ENCODE measurements at regions not wholly inside any gene's neighbourhood (a gene's known extent, or its start where the extent isn't known, plus 50 kb on each side); places are given as distances from the start of the nearest gene placed in this dataset.

DNA sequence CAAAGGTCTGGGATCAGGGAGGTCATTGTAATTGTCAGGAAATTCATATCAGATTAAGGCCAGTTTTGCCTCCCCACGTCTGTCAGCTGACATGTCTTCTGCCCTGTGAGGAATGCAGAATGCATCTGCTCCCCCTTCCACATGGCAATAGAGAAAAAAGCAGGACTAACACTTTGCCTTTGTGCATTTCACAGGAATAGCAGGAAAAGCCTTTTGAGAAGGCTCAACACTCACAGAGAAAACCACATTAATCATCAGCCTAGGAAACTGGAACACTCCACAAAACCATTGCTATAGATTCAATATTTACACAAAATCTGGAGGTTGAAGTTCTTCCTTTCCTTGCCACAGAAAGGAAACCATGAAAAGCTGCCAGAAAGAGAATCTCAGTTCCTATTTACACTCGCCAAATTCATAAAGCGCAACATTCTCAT lies 165.2 kb upstream of the HES1 start:
- DNase-seq = peak in 2 of 4 experiments; percentile 51 to 60

DNA sequence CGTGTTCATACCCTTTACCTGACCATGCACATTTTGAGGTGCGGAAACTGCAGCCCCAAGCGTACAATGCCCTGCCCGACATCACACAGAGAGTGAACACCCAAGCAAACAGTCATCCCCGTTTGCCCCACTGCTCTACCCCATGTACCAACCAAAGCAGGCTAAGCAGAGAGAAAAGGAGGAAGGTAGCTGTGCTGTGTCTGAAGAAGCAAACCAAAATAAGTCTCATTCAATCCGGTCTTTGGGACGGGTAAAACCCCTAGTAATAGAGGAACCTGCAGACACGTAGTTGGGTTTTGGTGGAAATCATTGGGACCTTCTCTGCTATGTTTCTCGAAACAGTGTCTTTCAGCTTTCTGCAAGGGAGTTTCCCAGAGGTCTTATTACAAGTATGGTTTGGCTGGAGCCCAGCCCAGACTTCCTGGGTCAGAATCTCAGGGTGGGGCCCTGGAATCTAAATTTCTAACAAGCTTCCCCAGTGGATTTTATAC lies 164.6 kb upstream of the HES1 start:
- peak; percentile 53 to 85 (median 68) for DNase-seq

DNA sequence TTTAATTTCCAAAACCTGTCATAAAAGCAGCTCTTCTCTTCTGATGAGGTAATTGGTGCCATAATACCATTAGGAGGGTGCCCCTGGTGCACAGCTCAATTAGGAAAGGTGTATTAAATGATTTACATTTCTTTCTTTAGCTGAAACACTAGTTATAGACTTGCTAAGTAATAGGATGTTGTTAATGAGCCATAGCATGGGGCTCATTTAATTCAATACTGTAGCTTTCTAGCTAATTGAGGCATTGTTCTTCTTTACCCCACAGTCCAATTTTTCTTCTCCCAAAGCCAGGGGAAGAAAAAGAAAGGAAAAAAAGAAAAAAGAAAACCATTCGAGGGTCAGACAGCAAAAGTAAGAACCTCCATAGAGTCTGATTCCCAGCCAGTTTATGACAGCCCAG lies 164.0 kb upstream of the HES1 start:
- no peak for DNase-seq

DNA sequence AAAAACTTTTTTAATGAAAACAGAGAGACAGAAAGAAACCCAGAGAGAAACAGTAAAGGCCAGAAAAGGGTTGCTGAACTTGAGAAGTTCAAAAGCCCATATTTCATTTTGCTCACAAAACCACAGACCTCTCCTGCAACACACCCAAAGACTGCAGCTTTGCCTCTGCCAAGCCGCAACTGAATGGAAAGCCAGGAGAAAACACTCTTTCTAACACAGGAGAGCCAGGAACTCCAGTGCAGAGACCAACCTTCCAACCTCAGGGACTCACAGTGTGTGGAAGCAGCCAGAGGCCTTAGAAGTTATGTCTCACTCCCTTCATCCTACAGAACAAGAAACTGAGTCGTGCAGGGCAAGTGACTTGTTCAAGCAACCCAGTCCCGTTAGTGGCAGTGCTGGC lies 163.1 kb upstream of the HES1 start:
- no peak for DNase-seq

DNA sequence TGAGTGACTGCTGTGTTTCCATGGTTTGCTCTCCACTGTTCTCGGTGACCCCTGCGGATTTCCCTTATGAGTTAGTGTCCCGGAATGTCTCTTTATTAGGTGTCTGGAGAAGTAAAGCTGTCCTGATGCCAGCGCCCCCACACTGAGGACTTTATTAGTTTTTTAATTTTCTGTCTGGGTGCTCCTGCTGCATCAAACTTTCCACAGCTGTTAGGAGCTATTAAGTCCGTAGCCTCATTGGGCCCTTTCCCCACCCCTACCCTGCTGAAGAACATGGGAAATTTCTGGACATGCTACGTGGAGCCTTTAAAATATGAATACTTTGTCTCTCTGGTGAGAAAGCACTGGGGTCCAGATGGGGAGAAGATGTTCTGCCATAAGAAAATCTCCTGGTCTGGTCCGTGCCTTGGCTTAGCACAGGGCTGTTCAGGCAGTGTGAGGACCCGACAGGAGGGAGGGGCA lies 161.7 kb upstream of the HES1 start:
- no peak for DNase-seq

DNA sequence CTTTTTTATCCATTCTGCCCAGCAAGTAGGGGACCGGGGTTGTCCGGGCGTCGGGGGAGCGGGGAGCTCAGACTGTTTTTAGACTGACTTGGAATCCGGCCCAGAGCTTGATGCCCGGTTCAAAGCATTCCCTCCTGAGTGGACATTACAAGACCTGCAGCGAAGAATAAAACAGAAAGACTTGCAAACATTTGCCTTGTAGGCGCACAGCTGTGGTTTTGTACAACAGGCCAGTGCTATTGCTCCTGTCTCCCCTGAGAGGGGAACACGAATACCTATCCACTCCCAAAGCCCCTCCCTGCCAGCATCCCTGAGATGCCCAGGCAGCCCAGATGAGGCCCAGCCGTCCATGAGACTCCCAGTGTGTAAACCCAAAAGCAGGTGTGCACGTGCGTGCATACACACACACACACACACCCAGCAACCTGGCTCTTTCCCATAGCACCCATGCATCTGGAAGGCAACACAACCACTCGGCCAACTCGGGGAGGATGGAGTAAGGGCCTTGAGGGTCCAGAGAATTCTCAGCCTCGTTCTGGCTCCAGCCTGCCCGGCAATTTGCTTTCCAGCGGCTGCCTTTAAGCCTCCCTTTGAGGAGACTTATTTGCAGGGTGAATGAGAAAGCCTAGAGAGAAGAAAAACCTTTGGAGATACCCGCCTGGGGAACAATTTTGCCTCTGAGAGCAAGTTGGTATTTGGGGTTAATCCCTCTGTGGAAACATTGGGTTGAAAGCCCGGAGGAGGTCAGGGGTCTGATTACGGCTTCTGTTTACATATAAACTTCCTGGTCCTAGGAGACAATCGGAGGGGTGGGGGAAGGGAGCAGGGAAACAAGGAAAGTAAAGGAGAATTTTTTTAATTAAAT lies 161.0 kb upstream of the HES1 start:
- no peak for DNase-seq

DNA sequence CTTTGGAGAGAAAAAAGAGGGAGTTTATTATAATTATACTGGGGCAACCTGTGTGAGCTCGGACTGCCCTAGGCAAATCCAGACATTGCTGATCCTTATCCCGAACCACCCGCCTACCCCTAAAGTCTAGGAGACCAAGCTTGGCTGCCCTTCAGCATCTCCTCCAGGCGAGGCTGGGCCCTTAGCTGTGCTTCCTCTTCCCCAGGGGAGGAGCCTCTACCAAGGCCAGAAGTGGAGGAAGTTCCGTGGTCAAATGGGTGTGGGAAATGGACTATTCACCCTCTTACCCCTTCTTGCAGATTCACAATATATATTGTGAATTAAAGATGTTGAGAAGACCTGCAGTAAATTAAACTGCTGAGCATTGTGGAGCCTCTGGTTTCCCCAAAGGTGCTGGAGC lies 158.3 kb upstream of the HES1 start:
- peak; percentile 61 to 83 (median 81) for DNase-seq

DNA sequence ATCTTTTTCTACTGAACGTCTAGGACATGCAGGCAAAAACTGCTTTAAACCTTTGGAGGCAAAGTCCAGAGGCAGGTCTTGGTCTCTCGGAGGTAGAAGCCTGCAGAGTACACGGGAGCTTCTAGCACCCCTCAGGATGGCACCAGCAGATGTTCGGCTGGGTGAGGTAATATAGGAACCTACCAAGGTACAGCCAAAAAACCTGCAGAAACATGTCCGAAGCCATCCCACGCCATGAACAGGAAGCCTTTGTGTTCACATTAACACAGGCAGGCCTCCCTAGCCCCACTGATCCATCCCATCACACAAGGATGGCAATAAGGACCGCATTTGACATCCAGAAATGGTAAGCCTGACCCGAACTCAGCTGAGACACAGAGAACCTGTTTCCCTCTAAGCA lies 157.9 kb upstream of the HES1 start:
- DNase-seq = no peak

DNA sequence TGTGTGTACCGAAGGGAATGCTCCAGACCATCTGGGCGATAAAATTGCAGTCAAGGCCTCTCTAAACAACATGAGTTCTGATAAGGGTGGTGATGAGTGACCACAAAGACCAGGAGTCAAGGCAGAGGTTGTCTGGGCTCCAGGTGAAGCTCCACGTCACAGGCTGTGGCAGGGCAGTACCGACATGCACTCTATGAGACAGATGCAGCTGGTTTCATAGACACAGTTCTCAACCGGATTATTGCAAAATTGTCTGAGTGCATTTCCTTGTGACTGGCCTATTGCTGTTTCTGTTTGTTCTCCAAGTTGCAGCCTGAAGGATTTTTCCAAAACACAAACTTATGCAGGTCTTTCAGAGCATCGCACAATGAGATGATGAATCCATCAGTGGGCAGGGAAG lies 157.5 kb upstream of the HES1 start:
- DNase-seq = peak; percentile 59 to 80 (median 71)

DNA sequence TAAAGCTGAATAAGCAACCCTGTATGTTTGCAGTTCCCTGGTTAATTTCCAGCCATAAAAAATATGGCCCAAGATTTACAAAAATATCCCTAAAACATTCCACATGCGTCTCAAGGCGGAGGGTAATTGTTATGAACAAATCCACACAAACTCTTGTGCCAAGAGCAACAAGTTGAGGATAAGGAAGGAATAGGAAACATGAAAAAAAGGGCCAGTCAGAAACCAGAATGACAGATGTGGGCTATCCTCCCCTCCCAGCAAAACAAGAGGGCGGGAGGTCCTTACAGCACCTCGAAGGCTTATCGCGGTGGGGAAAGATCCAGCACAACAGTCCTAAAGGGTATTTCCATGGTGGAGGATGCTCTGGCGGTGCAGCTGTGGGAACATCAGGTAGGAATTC lies 155.6 kb upstream of the HES1 start:
- no peak for DNase-seq

DNA sequence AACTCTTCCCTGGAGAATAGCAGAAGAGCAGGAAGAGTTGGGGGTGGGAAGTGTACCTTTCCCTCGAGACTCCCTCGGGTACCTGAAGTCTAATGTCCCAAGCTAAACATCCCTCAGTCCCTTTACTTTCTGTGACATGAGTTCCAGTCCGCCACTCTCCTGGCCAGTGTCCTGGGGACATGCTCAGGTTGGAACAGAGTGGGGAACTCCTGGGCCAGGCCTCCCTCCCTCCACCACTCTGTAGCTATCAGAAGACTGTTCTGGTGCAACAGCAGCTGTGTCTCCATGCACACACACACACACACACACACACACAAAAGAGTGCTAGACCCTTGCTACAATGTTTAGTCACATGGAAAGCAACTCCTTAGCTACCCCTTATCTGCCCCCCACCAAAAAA lies 155.0 kb upstream of the HES1 start:
- DNase-seq = no peak

DNA sequence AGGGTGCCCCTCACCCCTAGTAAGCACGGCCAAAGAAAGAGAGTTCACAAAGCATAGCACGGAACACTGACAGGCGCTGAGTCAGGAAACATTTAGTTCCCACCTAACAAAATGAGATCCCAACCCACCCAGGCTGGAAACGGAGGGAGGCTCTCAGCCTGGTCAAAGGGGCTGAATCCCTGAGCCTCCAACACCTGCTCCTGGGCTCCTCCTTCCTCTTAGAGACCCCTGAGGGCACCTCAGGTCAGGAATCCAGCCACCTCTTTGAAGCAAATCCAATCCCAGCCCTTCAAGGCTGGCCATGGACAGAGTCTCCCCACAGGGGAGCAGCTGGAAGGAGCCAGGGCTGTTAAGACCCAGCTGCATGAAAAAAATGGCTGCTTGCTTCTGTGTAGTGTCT lies 154.4 kb upstream of the HES1 start:
- no peak for DNase-seq

DNA sequence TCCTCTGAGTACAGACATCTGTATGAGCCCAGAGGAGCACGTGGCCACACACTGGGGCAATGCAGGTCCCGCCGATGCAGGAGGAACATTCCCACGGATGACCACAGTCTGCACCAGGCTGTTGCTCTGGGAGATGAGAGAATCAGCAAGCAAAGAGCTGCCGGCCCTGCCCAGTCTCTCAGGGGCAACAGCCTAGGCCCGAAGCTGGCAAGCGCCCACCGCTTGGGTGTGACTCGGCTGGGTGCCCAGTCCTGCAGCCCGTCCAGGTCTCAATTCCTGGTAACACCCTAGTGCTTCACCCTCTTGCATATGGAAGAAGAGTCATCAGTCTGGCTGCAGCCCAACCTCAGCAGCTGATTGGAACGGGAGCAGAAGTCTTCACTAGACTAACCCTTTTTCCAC lies 153.7 kb upstream of the HES1 start:
- no peak for DNase-seq

DNA sequence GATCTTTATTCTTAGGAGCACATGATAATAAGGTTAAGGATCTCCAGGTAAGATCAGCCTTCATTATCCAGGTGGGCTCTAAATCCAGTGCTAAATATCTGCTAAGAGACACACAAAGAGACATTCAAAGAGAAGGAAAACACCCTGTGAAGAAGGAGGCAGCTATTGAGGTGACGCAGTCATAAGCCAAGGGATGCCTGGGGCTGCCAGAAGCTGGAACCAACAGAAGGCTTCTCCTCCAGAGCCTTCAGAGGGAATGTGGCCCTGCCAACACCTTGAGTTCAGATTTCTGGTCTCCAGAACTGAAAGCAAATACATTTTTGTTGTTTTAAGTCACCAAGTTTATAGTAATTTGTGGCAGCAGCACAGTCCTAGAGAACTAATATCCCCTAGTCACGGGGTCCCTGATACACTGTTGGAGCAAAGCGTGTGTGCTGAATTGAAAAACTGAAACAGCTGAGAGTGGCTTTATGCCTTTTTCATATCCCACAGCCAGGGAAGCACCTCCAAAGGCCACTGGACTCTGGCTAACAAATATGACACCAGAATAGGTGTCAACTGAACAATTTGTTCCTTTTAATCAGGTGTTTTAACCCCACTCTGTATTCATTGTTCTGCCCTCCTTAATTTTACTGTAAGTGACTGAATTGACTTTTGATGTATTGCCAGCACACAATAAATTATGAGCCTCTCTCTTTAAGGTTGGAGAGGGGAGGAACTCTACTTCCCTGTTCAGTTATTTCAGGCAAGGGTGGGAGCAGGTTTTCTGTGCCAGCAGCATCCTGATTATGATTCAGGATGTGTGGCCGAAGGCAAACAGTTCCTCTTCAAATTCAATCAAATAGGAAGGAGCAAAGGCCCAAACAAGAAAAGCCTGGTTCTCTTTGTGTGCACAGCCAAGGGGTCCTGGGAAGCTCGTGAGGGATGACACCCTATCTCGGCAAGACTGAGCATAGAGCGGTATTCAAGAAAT lies 151.8 kb upstream of the HES1 start:
- DNase-seq = peak in 3 of 4 experiments; percentile 52 to 70 (median 63)

DNA sequence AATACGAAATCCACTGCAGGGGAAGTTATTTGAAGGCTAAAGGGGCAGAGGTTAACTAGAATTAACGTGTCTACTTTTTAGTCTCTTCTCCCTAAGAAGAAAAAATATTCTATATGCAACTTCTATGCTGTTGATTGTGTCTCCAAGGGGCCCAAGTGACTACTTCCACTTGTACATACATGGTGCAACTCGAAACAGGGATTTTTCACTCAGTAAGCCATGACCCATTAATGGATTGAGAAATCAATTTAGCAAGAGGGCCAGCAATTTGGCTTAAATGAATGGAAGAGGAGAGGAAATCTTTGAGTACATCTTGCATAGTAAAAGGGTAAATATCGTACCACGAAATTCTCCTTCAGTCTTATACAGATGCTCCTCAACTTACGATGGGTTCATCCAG lies 151.1 kb upstream of the HES1 start:
- peak in 2 of 4 experiments; percentile 55 to 65 for DNase-seq

DNA sequence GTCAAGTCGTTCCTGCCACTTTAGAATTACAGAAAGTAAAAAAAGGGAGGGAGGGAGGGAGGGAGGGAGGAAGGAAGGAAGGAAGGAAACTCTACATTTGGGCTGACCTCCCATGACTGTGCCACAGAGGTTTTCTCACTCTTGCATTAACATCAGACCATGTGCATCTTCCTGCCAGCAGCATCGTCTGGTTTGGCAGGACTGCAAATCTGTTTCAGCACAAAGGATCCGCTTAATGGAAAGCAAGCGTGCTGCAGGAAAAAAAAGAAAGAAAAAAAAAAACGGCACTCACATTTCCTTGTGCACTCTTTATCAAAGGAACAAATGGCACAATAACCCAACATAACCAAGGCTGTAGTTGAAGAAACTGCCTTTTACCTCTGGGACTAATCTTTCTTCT lies 148.8 kb upstream of the HES1 start:
- DNase-seq = no peak

DNA sequence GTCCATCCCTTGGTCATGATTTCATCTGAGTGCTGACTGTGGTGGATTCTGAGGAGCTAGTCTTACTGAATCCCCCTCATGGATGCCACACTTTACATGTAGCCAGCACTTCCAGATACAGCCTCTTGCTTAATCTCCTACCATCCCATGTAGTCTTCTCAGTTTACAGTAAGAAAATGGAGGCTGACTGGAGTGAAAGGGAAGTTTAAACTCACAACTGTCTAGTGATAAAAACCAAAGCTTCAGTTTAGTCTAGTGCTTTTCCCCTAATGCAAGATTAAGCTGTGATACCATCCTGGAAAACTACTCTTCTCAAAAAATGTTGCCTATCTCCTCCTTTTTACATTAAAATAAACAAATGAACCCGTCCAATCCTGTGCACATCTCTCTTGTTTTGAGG lies 146.8 kb upstream of the HES1 start:
- DNase-seq = peak in 1 of 4 experiments; percentile 27

DNA sequence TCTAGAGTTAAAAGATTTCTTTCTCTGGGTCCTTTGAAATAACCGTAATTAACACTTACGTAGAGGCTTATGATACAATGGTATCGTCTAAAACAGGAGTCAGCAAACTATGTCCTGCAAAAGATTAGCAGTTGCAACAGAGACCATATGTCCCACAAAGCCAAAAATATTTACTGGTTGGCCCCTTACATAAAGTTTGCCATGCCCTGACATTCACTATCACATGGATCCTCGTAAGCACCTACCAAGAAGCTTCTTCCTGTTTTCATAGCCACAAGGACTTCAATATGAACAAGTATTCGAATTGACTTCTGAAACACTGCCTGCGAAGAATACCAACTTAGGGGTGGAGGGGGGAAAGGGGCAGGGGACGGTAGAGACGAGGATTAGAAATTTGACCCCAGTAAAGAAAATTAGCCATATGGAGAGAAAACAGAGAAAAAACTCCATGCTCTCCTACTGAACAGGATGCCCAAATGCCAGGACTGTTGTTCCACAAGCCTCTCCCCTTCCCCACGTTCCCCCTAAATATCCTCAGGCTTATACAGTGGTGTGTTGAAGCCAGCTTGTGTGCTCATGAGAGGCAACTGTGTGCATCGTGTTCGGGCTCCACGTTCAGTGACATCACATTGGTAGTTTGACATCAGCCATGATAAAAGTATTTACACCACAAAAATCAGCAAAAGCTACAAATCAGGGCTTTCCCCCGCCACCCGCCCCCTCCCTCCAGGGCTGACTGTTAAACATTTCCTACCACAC lies 144.1 kb upstream of the HES1 start:
- DNase-seq = peak; percentile 43 to 80 (median 64)

DNA sequence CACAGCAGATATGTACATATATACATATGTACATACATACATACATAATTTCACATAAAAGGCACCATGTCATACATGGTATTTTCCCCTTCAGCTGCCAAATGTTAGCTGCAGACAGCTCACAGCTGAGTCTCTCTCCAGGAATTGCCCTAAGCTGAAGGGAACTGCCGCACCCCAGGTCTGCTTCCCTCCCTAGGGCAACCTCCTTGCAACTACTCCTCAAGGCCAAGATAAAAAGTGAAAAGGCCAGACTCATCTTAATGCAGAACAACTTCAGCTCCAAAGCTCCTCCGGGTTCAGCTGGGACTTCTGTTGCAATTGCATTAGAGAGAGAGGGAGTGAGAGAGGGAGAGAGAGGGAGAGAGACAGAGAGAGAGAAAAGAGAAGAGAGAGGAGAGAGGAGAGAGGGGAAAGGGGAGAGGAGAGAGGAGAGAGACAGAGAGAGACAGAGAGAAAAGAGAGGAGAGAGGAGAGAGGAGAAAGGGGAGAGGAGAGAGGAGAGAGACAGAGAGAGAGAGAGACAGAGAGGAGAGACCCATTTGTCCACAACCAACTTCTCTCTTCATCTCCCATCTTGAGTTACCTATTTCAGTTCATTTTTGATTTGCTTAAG lies 143.4 kb upstream of the HES1 start:
- no peak for DNase-seq

DNA sequence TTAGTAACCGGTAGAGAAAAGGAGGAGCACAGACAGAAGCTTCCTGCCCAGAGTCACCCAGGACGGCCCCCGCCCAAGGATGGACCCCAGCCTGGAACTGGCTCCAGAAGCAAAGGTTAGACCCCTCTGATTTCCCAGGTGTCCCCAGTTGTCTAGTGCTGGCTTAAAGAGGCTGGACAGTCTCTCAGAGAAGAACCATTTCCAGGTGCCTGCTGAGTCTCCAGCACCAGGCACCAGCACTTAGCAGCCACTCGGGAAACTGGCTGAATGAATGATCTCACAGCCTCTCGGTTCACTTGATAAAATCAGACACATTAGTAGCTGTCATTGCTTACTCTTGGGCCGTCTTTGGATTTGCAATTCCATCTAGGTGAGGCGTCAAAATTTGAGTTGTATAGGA lies 139.7 kb upstream of the HES1 start:
- no peak for DNase-seq

DNA sequence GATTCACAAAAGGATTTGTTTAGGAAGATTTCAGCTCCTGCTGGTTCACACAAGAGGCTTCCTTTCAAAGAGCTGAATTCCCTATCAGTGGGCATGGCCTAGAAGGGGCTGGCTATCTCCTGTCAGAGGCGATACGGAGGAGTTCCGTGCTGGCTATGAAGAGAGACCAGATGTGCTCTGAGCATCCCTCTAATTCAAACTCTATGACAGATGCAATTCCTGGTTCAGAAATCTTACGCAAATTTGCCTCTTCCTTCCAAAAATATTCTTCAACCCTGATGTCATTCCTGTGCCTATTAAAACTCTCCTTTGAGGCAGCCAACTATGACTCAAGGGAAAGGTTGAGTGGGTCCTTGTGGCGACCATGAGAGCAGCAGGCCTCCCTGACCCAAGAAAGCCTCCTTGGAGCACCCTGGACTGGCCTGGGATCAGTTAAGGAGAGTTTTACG lies 139.3 kb upstream of the HES1 start:
- DNase-seq = peak in 1 of 4 experiments; percentile 23

Measured in suppressor macrophage (primary cell).